ENCODE measurements at regions not wholly inside any gene's neighbourhood (a gene's known extent, or its start where the extent isn't known, plus 50 kb on each side); places are given as distances from the start of the nearest gene placed in this dataset.
"Not testable (repeated sequence)": the region's sequence is repeated elsewhere in the genome, so short reads cannot be mapped to it uniquely, and the experiment has no call there.

DNA sequence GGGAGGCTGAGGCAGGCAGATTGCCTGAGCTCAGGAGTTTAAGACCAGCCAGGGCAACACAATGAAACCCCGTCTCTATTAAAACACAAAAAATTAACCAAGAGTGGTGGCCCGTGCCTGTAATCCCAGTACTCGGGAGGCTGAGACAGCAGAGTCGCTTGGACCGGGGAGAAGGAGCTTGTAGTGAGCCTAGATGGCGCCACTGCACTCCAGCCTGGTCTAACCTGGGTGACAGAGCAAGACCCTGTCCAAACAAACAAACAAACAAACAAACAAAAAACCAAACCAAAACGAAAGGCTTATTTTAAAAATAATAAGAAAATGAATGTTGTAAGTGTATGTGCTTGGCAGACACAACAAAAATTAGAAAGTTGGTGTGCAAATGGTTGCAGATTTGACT lies 536.3 kb upstream of the PTPRD start:
- H3K9me3 Mint-ChIP-seq: no peaks in the 10 kb centered on the region
- H3K27me3 Mint-ChIP-seq: no peaks in the 10 kb centered on the region
- H3K4me1 Mint-ChIP-seq (ENCODE audit: low read depth): no peaks in the 10 kb centered on the region
- no peak overlapping the region for H3K27ac Mint-ChIP-seq
- H3K4me3 Mint-ChIP-seq: no peak overlapping the region
- intact Hi-C loops (cut with micrococcal nuclease): no loop called here
- no peaks in the 10 kb centered on the region for H3K36me3 Mint-ChIP-seq (ENCODE audit: low read depth)

DNA sequence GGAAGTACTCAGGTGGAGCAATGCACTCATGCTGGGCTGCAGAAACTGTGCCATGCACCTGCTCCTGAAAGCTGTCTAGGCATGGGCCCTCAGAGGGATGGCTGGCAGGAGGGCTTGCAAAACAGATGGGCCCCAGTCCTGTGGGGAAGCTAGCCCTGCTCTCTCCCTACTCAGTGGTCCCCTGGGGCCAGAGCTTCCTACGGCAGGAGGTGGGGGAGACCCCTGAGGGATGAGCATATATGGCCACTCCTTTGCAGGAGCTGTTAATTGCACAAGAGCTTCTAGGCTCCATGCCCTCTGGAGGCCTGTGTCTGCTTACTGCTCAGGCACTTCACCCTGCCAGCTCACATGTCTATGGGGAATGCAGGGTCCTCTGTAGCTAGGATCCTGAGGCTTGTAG lies 545.3 kb upstream of the PTPRD start:
- Mint-ChIP-seq H3K27me3 (no peaks in the 10 kb centered on the region), H3K4me1 (ENCODE audit: low read depth) (no peaks in the 10 kb centered on the region), H3K4me3 (no peak overlapping the region), H3K36me3 (ENCODE audit: low read depth) (no peaks in the 10 kb centered on the region), H3K27ac (no peak overlapping the region), H3K9me3 (peaks cover 10% of the 10 kb centered on the region)
- intact Hi-C loops (cut with micrococcal nuclease): no loop called here

DNA sequence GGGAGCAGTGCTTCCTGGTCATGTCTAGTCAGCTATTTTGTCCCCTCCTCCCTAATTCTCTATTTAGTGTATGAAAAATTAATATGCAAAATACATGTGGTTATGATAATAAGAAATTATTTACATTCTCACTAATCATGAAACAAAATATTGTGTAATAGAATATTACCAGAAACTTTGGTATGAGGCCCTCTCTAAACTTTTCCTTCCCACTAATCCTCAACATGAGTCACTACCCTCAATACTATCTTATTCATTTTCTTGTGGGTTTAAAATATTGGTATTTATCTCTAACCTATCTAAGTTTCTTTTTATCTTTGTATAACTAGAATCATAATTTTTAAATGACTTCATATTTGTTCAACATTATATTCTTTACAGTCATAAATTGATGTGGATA lies 545.9 kb upstream of the PTPRD start:
- Mint-ChIP-seq H3K27ac (no peak overlapping the region), H3K4me3 (no peak overlapping the region), H3K9me3 (peaks cover 10% of the 10 kb centered on the region), H3K4me1 (ENCODE audit: low read depth) (no peaks in the 10 kb centered on the region), H3K27me3 (no peaks in the 10 kb centered on the region), H3K36me3 (ENCODE audit: low read depth) (no peaks in the 10 kb centered on the region)
- intact Hi-C loops (cut with micrococcal nuclease): no loop called here

DNA sequence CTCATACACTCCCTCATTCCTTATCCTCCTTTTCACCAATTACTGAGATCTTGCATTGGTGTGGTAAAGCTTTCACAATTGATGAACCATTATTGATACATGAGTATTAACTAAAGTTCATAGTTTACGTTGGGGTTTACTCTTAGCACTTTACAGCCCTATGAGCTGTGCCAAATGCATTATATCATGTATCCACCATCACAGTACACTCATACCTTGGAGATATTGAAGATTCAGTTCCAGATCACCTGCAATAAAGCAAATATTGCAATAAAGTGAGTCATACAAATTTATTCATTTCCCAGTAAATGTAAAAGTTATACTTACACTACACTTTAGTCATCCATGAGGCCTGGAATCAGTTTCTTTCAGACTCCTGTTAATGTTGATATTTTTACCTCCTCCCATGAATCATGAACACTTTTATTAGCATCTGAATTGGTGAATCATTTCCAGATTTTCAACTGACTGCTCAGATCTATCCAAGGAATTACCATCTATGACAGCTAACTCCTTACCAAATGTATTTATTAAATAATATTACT lies 546.6 kb upstream of the PTPRD start:
- no peaks in the 10 kb centered on the region for H3K4me1 Mint-ChIP-seq (ENCODE audit: low read depth)
- H3K27ac Mint-ChIP-seq: no peak overlapping the region
- H3K4me3 Mint-ChIP-seq: no peak overlapping the region
- H3K27me3 Mint-ChIP-seq: no peaks in the 10 kb centered on the region
- peaks cover 10% of the 10 kb centered on the region for H3K9me3 Mint-ChIP-seq
- intact Hi-C loops (cut with micrococcal nuclease): no loop called here
- no peaks in the 10 kb centered on the region for H3K36me3 Mint-ChIP-seq (ENCODE audit: low read depth)

DNA sequence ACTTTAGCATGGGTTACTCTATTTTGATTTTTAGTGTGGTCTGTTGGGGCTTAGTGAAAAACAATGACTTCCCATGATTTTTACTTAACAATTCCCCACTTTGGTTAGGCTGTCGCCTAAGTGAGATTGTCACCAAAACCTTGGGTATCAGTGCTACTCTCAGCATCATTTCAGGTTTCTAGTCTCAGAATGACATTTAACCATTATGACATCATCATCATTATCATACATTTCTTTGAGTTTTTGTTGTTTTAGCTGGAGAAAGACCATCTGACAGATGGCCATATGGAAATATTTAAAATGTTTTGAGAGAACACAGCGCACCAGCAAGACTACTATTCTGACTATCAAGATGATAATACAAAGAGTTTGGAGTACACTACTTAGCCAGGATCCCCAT lies 551.0 kb upstream of the PTPRD start:
- H3K36me3 Mint-ChIP-seq (ENCODE audit: low read depth): no peaks in the 10 kb centered on the region
- no peaks in the 10 kb centered on the region for H3K9me3 Mint-ChIP-seq
- no peak overlapping the region for H3K4me3 Mint-ChIP-seq

DNA sequence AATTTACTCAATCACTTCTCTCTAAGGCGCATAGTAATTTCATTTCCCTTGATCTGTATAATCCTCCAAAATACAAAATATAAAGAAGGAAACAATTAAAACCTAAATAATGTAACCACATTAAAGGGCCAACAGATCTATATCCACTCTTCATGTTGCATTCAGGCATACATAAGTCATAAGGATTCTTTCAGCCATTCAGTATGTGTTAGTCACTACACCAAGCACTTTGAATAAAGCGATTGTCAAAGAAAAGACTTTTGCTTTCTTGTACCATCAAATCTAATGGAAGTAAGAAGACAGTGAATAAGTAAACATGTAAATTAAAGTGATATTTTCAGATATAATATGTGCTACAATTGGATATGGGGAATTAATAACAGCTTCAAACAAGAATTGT lies 569.2 kb upstream of the PTPRD start:
- no peaks in the 10 kb centered on the region for H3K36me3 Mint-ChIP-seq (ENCODE audit: low read depth)
- H3K27ac Mint-ChIP-seq: no peak overlapping the region
- H3K4me3 Mint-ChIP-seq: no peak overlapping the region
- no peaks in the 10 kb centered on the region for H3K27me3 Mint-ChIP-seq
- H3K4me1 Mint-ChIP-seq (ENCODE audit: low read depth): no peaks in the 10 kb centered on the region
- intact Hi-C loops (cut with micrococcal nuclease): no loop called here
- peaks cover 20% of the 10 kb centered on the region for H3K9me3 Mint-ChIP-seq

More for the DNA sequence above, 551.0 kb upstream of the PTPRD start:
- Mint-ChIP-seq H3K4me1 (ENCODE audit: low read depth) (no peaks in the 10 kb centered on the region), H3K27me3 (no peaks in the 10 kb centered on the region), H3K27ac (no peak overlapping the region)
- intact Hi-C loops (cut with micrococcal nuclease): no loop called here

DNA sequence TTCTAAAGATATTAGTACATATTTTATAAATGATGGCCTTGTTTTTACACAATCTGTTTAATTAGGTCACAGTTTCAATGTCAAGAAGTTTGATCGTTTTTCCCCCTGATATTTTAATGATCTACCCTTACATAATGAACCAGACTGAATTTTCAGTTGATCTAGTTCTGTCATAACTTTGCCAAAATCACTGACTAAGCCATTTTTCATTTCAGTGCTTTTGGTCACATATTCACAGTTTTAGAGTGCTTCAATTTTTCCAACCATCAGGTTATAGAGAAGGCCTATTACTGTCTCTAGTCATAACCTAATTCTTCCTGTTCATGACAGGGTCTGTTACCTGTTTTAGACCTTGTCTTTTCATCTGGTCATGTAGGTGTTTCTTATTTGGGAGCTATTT lies 577.9 kb upstream of the PTPRD start:
- intact Hi-C loops (cut with micrococcal nuclease): no loop called here
- H3K4me3 Mint-ChIP-seq: no peak overlapping the region
- H3K4me1 Mint-ChIP-seq (ENCODE audit: low read depth): no peaks in the 10 kb centered on the region
- H3K27ac Mint-ChIP-seq: no peak overlapping the region
- peaks cover 38% of the 10 kb centered on the region for H3K9me3 Mint-ChIP-seq
- no peaks in the 10 kb centered on the region for H3K36me3 Mint-ChIP-seq (ENCODE audit: low read depth)
- no peaks in the 10 kb centered on the region for H3K27me3 Mint-ChIP-seq

DNA sequence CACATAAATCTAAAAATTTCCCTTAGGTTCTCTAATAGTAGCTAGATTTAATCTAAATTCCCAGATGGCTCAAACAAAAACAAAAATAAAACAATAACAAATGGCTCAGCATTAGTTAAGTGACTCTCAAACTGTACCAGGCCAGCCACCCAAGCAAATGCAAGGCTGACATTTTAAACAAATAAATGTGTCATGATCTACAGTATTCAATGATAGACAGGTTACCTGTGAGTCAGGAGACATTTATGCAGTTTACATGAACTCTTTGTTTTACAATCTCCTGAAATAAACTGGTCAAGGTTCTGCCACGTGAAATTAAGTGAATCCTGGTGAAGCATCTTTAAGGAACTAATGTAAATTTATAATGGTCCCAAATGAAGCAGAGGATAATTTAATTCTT lies 580.2 kb upstream of the PTPRD start:
- Mint-ChIP-seq H3K27me3 (no peaks in the 10 kb centered on the region), H3K27ac (no peak overlapping the region), H3K4me1 (ENCODE audit: low read depth) (no peaks in the 10 kb centered on the region), H3K36me3 (ENCODE audit: low read depth) (no peaks in the 10 kb centered on the region), H3K9me3 (peaks cover 22% of the 10 kb centered on the region), H3K4me3 (no peak overlapping the region)
- intact Hi-C loops (cut with micrococcal nuclease): no loop called here

DNA sequence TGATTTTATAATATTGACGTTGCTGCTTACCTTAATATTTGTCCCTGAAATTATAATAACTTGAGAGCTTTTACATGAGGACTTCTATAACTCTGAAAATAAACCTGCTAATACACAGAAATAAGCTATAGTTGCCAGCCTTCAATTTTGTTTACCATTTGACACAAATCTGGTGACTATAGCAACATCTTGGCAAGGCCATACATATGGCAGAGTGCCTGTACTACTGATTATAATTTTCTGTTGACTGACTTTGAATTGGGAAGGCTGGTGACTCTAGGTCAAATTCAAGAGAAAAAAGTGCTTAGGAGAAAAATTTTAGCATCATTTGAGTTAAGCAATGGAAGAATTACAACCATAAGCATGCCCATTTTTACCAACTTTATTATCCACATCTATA lies 581.4 kb upstream of the PTPRD start:
- Mint-ChIP-seq H3K27ac (no peak overlapping the region), H3K36me3 (ENCODE audit: low read depth) (no peaks in the 10 kb centered on the region), H3K9me3 (peaks cover 13% of the 10 kb centered on the region), H3K27me3 (no peaks in the 10 kb centered on the region), H3K4me3 (no peak overlapping the region), H3K4me1 (ENCODE audit: low read depth) (no peaks in the 10 kb centered on the region)
- intact Hi-C loops (cut with micrococcal nuclease): no loop called here

DNA sequence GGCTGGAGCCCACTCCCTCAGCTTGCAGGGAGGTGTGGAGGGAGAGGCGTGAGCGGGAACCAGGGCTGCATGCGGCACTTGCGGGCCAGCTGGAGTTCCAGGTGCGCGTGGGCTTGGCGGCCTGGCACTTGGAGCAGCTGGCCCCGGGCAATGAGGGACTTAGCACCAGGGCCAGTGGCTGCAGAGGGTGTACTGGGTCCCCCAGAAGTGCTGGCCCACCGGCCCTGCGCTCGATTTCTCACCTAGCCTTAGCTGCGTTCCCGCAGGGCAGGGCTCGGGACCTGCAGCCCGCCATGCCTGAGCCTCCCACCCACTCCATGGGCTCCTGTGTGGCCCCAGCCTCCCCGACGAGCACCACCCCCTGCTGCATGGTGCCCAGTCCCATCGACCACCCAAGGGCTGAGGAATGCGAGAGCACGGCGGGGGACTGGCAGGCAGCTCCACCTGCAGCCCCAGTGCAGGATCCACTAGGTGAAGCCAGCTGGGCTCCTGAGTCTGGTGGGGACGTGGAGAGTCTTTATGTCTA lies 584.1 kb upstream of the PTPRD start:
- H3K36me3 Mint-ChIP-seq (ENCODE audit: low read depth); H3K9me3 Mint-ChIP-seq; H3K27ac Mint-ChIP-seq; H3K4me3 Mint-ChIP-seq; H3K4me1 Mint-ChIP-seq (ENCODE audit: low read depth); H3K27me3 Mint-ChIP-seq; intact Hi-C loops (cut with micrococcal nuclease): not testable (repeated sequence)

DNA sequence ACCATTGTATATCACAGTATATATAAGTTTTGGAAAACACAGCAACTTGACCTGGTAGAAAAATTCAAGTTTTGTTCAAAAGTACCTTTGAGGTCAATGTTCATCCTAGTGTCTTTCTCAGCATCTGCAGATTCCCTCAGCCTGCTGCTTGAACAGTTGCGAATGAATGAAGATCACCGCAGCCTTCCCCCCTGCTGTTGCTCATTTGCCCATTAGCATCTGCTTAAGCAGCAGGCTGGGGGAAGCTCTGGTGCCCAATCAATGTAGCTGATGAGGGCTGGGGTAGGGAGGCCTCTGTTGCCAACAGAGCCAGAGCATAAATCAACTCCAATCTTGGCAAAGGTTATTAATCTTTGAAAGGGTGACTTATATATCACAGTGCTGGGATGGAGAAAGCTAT lies 586.5 kb upstream of the PTPRD start:
- Mint-ChIP-seq H3K4me3 (no peak overlapping the region), H3K27me3 (no peaks in the 10 kb centered on the region), H3K4me1 (ENCODE audit: low read depth) (no peaks in the 10 kb centered on the region), H3K9me3 (peaks cover 8% of the 10 kb centered on the region), H3K27ac (no peak overlapping the region), H3K36me3 (ENCODE audit: low read depth) (no peaks in the 10 kb centered on the region)
- intact Hi-C loops (cut with micrococcal nuclease): no loop called here

DNA sequence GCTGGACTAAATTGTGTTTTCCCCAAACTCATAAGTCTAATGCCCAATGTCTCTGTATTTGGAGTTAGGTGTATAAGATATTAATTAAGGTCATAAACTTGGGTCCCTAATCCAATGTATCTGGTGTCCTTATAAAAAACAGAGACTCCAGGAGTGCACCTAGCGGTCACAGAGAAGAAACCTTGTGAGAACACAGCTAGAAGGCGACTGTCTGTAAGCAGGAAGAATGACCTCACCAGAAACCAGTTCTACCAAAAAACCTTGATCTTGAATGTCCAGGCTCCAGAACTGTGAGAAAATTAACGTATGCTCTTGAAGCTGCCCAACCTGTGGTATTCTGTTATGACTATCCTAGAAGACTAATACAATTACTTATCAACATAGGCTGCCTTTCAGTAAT lies 591.7 kb upstream of the PTPRD start:
- no peak overlapping the region for H3K27ac Mint-ChIP-seq
- no peak overlapping the region for H3K4me3 Mint-ChIP-seq
- no peaks in the 10 kb centered on the region for H3K4me1 Mint-ChIP-seq (ENCODE audit: low read depth)
- H3K27me3 Mint-ChIP-seq: no peaks in the 10 kb centered on the region
- no peaks in the 10 kb centered on the region for H3K36me3 Mint-ChIP-seq (ENCODE audit: low read depth)
- intact Hi-C loops (cut with micrococcal nuclease): no loop called here
- H3K9me3 Mint-ChIP-seq: no peaks in the 10 kb centered on the region

DNA sequence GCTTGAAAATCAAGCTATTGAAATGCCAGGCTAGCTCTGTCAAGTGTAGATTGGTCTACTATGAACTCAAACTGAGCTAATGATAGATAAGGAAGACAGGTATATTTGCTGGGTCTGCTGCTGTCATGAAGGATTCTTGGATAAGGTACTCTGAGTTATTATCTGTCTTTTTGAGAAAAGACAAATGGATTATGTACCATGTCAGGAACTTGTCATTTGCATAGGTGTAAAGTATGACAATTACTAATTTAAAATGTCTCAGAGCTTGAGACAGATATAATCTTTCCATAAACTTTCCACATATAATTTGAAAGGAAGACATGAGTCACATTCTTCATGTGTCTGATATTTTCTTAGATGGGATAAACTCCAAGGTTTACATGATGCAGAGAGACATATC lies 594.1 kb upstream of the PTPRD start:
- no peaks in the 10 kb centered on the region for H3K9me3 Mint-ChIP-seq
- H3K27me3 Mint-ChIP-seq: no peaks in the 10 kb centered on the region
- no peak overlapping the region for H3K27ac Mint-ChIP-seq
- intact Hi-C loops (cut with micrococcal nuclease): no loop called here
- no peak overlapping the region for H3K4me3 Mint-ChIP-seq
- no peaks in the 10 kb centered on the region for H3K4me1 Mint-ChIP-seq (ENCODE audit: low read depth)
- H3K36me3 Mint-ChIP-seq (ENCODE audit: low read depth): no peaks in the 10 kb centered on the region

DNA sequence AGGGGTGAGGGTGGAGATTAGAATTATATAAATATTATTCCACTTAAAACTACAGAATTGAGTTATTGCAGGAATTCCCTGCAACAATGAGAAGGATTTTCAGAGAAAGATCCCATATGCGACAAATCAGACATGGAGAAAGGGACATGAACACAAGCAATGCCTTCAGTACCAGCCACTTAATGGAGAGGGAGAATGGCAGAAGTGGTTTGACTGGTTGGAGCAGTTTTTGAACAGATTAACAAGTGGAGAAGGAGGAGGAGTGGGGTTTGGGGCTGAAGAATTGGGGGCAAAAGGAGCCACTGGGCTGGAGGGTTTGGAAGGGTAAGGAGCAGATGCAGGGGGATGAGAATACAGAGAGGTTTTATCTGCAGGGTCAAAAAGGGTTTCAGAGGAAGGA lies 620.9 kb upstream of the PTPRD start:
- no peak overlapping the region for H3K4me3 Mint-ChIP-seq
- no peak overlapping the region for H3K27ac Mint-ChIP-seq
- H3K27me3 Mint-ChIP-seq: no peaks in the 10 kb centered on the region
- H3K9me3 Mint-ChIP-seq: peaks cover 9% of the 10 kb centered on the region
- no peaks in the 10 kb centered on the region for H3K4me1 Mint-ChIP-seq (ENCODE audit: low read depth)
- H3K36me3 Mint-ChIP-seq (ENCODE audit: low read depth): no peaks in the 10 kb centered on the region
- intact Hi-C loops (cut with micrococcal nuclease): no loop called here

DNA sequence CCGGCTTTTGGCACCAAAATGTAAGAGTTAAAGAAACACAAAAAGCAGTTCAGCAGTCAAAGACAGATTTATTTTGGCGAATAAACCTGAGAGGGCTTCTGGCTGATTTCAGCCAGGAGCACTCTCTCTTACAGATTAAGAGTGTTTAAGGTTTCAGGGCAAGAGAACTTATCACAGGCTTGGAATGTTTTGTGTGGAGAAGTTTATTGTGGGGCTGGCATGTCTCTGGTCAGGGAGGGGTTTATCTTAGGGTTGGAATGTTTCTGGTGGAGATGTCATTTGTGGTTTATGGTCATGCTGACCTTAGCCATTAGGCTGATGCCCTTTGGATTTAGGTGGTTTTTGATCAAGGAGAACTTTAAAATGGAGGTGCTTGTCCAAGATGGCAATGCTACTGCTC lies 622.3 kb upstream of the PTPRD start:
- no peaks in the 10 kb centered on the region for H3K36me3 Mint-ChIP-seq (ENCODE audit: low read depth)
- H3K27ac Mint-ChIP-seq: no peak overlapping the region
- intact Hi-C loops (cut with micrococcal nuclease): no loop called here
- peaks cover 23% of the 10 kb centered on the region for H3K9me3 Mint-ChIP-seq
- no peaks in the 10 kb centered on the region for H3K27me3 Mint-ChIP-seq
- H3K4me1 Mint-ChIP-seq (ENCODE audit: low read depth): no peaks in the 10 kb centered on the region
- no peak overlapping the region for H3K4me3 Mint-ChIP-seq
